Osteoblast (primary cell): ENCODE measurements at regions not wholly inside any gene's neighbourhood (a gene's known extent, or its start where the extent isn't known, plus 50 kb on each side); places are given as distances from the start of the nearest gene placed in this dataset.

ENCODE experiments used
- DNase-seq: peaks from one replicate; pipeline ENCODE4 v3.0.0; 2011; ENCODE audit warnings: low spot score, mixed read lengths; ENCODE audit not compliant: insufficient read length; ENCODE audit errors: missing footprints
- H2AFZ ChIP-seq: 2 replicates; pipeline ENCODE4 v1.6.0; 2011; ENCODE audit warnings: mild to moderate bottlenecking, low read length
- H3K27ac ChIP-seq: 2 replicates; pipeline ENCODE4 v1.5.1; 2011; ENCODE audit warnings: mild to moderate bottlenecking, low read depth, low read length, moderate library complexity
- H3K27me3 ChIP-seq: 2 replicates; pipeline ENCODE4 v1.6.0; 2012; ENCODE audit warnings: mild to moderate bottlenecking, control low read depth, inconsistent platforms, low read length, moderate library complexity; ENCODE audit not compliant: insufficient read depth
- H3K36me3 ChIP-seq: 2 replicates; pipeline ENCODE4 v1.5.1; 2011; ENCODE audit warnings: mild to moderate bottlenecking, low read length, control low read depth, moderate library complexity; ENCODE audit not compliant: insufficient read depth
- H3K4me1 ChIP-seq: 2 replicates; pipeline ENCODE4 v1.5.1; 2011; ENCODE audit warnings: mild to moderate bottlenecking, low read length, control low read depth, moderate library complexity; ENCODE audit not compliant: insufficient read depth
- H3K4me2 ChIP-seq: 2 replicates; pipeline ENCODE4 v1.6.0; 2011; ENCODE audit warnings: mild to moderate bottlenecking, low read length; ENCODE audit not compliant: insufficient read depth
- H3K4me3 ChIP-seq: fragments of 200-600 bp; sonication (generic); 3 replicates; pipeline ENCODE4 v1.5.1; 2012; ENCODE audit warnings: mild to moderate bottlenecking, low read length, inconsistent platforms; ENCODE audit not compliant: insufficient read depth
- H3K79me2 ChIP-seq: 2 replicates; pipeline ENCODE4 v1.6.0; 2012; ENCODE audit warnings: mild to moderate bottlenecking, low read length, control low read depth, inconsistent platforms; ENCODE audit not compliant: insufficient read depth
- H3K9me3 ChIP-seq: 2 replicates; pipeline ENCODE4 v1.5.1; 2011; ENCODE audit warnings: low read depth, low read length, control low read depth
- H4K20me1 ChIP-seq: 2 replicates; pipeline ENCODE4 v1.6.0; 2012; ENCODE audit warnings: mild to moderate bottlenecking, low read length, control low read depth; ENCODE audit not compliant: insufficient read depth
- CTCF ChIP-seq: IDR thresholded peaks from 2 replicates; pipeline ENCODE4 v1.5.1; 2011; ENCODE audit warnings: mild to moderate bottlenecking, low read depth, low read length, moderate library complexity; ENCODE audit errors: extremely low read depth

- H2AFZ ChIP-seq = no peak overlapping the region
- no peak overlapping the region for H3K4me3 ChIP-seq
- H3K79me2 ChIP-seq = no peaks in the 10 kb centered on the region
- DNase-seq = no peak
- no peaks in the 10 kb centered on the region for H3K27me3 ChIP-seq
- no peak overlapping the region for H3K27ac ChIP-seq
- no peak overlapping the region for H3K4me2 ChIP-seq
- H3K4me1 ChIP-seq = no peaks in the 10 kb centered on the region
- H3K36me3 ChIP-seq = no peaks in the 10 kb centered on the region
- H4K20me1 ChIP-seq = no peaks in the 10 kb centered on the region
- no peaks in the 10 kb centered on the region for H3K9me3 ChIP-seq
- no peak for TF ChIP-seq CTCF
Measured at GRCh38 chr6:164124986-164125385, 710.5 kb downstream of the QKI start.

GRCh38 chr6:164124473-164124872 is 710.0 kb downstream of the QKI start:
- H3K79me2 ChIP-seq = no peaks in the 10 kb centered on the region
- H2AFZ ChIP-seq = no peak overlapping the region
- no peaks in the 10 kb centered on the region for H3K4me1 ChIP-seq
- H3K9me3 ChIP-seq = no peaks in the 10 kb centered on the region
- no peak overlapping the region for H3K4me2 ChIP-seq
- no peaks in the 10 kb centered on the region for H3K27me3 ChIP-seq
- TF ChIP-seq CTCF = no peak
- H4K20me1 ChIP-seq = no peaks in the 10 kb centered on the region
- DNase-seq = no peak
- H3K4me3 ChIP-seq = no peak overlapping the region
- H3K27ac ChIP-seq = no peak overlapping the region
- H3K36me3 ChIP-seq = no peaks in the 10 kb centered on the region

- DNase-seq = no peak
- Histone ChIP-seq H3K79me2 (no peaks in the 10 kb centered on the region), H2AFZ (no peak overlapping the region), H4K20me1 (no peaks in the 10 kb centered on the region), H3K27ac (no peak overlapping the region), H3K4me1 (no peaks in the 10 kb centered on the region), H3K9me3 (no peaks in the 10 kb centered on the region), H3K36me3 (no peaks in the 10 kb centered on the region), H3K27me3 (no peaks in the 10 kb centered on the region), H3K4me3 (no peak overlapping the region), H3K4me2 (no peak overlapping the region)
- no peak for TF ChIP-seq CTCF
Measured at GRCh38 chr6:164122109-164122508, 707.6 kb downstream of the QKI start.

GRCh38 chr6:164121527-164121926 is 707.0 kb downstream of the QKI start:
- no peak overlapping the region for H3K4me3 ChIP-seq
- H2AFZ ChIP-seq = no peak overlapping the region
- H3K36me3 ChIP-seq = no peaks in the 10 kb centered on the region
- TF ChIP-seq CTCF = no peak
- no peaks in the 10 kb centered on the region for H3K4me1 ChIP-seq
- no peaks in the 10 kb centered on the region for H3K79me2 ChIP-seq
- no peaks in the 10 kb centered on the region for H3K9me3 ChIP-seq
- no peak for DNase-seq
- H3K27me3 ChIP-seq = no peaks in the 10 kb centered on the region
- H3K4me2 ChIP-seq = no peak overlapping the region
- H3K27ac ChIP-seq = no peak overlapping the region
- no peaks in the 10 kb centered on the region for H4K20me1 ChIP-seq
